CD4-positive, alpha-beta T cell treated with Interleukin-17A for 1 hour (primary cell): ENCODE measurements at regions not wholly inside any gene's neighbourhood (a gene's known extent, or its start where the extent isn't known, plus 50 kb on each side); places are given as distances from the start of the nearest gene placed in this dataset.
"Not testable (repeated sequence)": the region's sequence is repeated elsewhere in the genome, so short reads cannot be mapped to it uniquely, and the experiment has no call there.

Experiments used
- DNase-seq: peaks from one replicate; pipeline ENCODE4 v3.0.0-alpha.2; 2020

- no peak for DNase-seq
Observed at GRCh38 chr19:31015778-31016177, 333.5 kb downstream of the TSHZ3 start.

DNA sequence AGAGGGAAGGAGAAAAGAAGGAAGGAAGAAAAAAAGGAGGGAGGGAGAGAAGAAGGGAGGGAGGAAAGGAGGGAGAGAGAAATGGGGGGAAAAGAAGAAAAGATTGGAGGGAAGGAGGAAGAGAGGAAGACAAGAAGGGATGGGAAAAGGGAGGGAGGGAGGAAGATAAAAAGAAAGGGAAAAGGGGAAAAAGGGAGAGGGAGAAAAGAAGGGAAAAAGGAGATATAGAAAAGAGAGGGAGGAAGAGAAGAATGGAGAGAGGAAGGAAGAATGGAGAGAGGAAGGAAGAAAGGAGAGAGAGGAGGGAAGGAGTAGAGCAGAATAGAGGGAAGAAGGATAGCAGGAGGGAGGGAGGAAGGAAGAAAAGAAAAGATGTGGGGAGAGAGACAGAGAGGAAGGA, 334.6 kb downstream of the TSHZ3 start:
- DNase-seq, result no peak

GRCh38 chr19:31013384-31014020, 335.7 kb downstream of the TSHZ3 start:
- DNase-seq, result no peak

GRCh38 chr19:31002518-31003244, 346.6 kb downstream of the TSHZ3 start:
- no peak for DNase-seq

DNA sequence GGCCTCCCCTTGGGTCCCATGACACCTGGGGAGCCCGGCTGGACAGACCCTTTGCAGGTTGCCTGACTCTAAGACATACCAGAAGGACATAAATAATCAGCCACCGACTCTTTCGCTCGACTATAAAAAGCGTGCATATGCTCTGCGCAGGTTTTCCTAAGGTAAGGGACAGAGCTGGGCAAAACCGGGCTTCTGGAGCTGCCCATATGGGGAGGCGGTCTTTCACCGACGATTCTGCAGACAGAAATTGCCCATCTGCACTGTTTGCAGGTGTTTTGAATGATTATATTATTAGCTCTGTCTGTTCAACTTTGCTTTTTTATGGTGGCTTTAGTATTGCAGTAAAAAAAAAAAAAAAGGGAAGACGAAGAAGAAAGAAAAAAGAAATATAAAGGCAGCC, 347.2 kb downstream of the TSHZ3 start:
- DNase-seq, result no peak

DNA sequence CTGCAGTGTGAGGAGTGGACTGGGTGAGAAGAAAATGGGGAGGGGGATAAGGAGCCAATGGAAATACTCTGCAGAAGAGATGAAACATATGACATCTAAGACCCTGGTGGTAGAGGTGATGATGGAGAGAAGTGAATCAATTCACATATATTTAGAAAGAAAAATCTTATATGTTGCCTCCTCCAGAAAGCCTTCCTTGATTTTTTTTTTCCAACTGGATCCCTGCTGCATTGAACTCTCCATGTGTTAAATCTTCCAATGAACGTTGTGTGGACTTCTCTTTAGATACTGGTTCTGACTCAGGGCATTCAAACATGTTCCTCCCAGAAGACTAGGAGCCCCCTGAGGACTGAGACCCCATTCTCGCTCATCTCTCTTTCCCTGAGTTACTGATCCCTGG, 348.3 kb downstream of the TSHZ3 start:
- no peak for DNase-seq

DNA sequence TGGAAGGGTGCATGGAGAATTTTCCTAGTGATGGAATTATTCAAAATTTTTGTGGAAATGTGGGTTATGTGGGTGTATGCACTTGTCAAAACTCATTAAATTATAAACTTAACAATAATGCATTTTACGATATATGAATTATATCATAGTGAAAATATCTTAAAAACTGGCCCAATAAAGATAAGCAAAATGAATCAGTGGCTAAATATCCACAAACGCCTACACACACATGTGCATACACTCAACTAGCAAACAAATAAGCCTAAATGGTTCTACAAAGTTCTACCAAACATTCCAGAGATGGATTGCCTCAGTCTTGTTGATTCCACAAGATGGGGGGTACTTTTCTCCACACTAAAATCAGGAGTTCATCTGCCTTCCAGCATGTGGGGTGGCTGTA, 349.5 kb downstream of the TSHZ3 start:
- no peak for DNase-seq

GRCh38 chr19:30997222-30997621, 352.0 kb downstream of the TSHZ3 start:
- DNase-seq, result no peak

- DNase-seq, result no peak
Observed at GRCh38 chr19:30978639-30979038, 370.6 kb downstream of the TSHZ3 start.

DNA sequence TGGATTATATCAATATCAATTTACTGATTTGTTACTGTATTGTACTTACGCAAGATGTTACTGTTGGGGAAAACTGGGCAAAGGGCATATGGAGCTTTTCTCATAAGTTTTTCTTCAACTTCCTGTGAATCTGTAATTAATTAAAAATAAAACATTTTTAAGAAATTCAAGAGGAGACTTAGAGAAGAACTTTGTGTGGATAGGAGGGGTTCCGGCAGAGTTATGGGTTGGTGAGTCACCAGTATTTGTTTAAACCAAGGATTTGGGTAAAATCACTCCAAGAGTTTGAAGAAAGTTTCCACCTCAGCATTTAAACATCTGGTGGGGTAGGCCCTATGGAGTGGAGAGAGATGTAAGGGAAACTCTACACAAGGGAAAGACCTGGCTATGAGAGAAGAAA, 379.6 kb downstream of the TSHZ3 start:
- no peak for DNase-seq

DNA sequence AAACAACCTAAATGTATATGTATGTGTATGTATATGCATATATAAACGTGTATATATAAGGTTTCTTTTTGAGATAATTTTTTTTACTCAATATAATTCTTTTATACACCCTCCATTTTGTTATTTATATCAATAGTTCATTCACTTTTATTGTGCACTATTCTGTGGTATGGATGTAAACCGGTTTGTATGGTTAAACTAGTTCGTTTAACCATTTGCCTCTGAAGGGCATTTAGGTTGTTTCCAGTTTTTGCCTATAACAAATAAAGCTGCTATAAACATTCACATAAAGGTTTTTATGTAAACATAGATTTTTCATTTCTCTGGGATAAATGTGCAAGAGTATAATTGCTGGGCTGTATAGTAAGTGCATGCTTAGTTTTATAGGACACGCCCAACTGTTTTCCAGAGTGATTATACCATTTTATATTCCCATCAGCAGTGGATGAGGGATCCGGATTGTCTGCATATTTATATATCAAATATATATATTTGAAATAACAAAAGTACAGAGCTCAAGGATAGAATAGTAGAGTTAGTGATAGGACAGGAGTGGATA, 380.3 kb downstream of the TSHZ3 start:
- no peak for DNase-seq

DNA sequence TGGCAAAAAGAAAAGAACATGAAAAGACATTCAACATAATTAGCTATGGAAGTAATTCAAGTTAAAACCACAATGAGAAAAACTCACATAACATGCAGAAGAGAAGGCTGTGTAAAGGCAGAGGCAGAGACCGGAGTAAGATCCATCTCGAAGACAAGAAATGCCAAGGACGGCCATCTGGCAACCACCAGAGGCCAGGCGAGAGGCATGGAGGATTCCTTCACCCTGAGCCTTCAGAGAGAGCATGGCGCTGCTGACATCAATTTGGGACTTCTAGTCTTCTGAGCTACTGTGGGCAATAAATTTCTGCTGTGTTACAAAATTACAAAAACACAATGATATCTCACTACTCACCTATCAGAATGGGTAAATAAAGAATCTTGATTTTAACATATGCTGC, 381.0 kb downstream of the TSHZ3 start:
- no peak for DNase-seq

GRCh38 chr19:30966486-30966885, 382.8 kb downstream of the TSHZ3 start:
- DNase-seq, result no peak

- DNase-seq, result no peak
Observed at GRCh38 chr19:30959011-30959410, 390.2 kb downstream of the TSHZ3 start.

DNA sequence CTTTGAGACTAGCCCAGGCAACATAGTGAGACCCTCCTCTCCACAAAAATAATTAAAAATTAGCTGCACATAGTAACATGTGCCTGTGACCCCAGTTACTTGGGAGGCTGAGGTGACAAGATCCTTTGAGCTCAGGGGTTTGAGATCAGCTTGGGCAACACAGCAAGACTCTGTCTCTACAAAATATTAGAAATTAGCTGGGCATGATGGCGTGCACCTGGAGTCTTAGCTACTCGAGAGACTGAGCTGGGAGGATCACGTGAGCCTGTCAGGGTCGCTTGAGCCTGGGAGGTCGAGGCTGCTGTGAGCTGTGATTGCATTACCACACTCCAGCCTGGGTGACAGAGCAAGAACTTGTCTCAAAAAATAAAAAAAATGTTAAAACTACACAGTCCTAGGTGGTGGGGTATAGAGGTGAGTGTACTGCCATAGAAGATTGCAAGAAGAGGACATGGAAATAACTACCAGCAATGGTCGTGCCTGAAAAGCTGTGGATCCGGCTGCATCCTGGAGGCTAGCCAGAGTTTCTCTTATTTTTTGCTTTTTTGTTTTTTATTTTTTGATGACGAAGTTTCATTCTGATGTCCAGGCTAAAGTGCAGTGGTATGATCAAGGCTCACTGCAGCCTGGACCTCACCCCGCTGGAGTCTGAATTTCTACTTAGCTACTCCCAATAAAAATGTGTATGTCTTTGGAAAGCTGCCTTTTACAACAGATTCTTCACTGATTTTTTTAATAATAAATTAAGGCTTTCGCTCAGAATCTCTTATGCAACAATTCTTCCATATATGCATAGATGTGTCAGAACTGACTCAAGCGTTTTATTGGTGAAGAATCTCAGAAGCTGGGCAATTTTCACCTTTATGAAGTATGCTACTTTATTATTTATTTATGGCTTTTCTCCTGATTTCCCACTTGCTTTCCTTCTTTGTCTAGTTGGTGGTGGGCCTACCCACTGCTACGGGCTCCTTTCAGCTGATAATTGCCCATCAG, 393.8 kb downstream of the TSHZ3 start:
- no peak for DNase-seq

DNA sequence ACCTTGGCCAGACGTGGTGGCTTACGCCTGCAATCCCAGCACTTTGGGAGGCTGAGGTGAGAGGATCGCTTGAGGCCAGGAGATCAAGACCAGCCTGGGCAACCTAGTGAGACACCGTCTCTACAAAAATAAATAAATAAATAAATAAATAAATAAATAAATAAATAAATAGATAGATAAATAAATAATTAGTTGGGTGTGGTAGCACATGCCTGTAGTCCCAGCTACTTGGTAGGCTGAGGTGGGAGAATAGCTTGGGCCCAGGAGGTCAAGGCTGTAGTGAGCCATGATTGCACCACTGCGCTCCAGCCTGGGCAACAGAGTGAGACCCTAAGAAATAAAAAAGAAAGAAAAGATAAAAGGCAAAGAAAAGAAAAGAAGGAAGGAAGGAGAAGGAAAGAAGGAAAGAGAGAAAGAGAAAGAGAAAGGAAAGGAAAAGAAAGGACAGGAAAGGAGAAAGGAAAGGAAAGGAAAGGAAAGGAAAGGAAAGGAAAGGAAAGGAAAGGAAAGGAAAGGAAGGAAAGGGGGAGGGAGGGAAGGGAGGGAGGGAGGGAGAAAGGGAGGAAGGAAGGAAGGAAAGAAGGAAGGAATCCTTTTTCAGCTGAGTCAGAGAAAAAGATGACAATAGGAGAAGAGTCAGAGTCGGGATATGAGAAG, 404.8 kb downstream of the TSHZ3 start:
- DNase-seq, result not testable (repeated sequence)

DNA sequence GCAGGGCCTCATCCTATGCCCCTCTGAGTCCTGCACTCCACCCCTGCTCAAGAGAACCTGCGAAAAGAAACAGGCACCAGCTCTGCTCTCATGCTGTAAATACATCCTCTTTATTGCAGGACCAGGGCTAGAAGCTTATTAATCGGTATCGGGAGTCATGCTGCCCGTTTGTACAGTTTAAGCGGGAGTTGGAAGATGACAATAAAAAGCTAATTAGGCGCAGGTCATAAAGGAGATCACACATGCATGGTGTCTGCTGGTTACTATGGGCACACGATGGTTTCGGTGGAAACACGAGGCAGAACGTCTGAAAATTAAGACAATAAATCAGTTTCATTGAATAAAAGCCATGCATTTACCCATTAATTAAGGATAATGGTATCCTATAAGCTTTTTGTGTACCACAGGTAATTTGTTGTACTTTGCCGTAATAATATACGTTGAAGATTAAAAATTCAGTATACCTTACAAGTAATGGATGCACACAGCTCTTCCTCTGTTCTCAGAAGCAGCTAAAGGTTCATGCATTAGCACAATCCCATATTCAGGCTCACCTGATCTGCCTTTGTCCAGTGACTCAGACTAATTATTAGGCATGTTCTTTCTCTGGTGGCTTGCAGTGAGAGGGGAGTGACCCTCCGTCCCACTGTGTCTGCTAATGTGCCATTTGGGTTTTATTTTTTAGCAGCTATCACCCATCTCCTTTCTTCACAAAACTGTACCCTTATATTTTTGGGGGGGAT, 406.0 kb downstream of the TSHZ3 start:
- no peak for DNase-seq

- DNase-seq, result no peak
Observed at GRCh38 chr19:30942636-30943035, 406.6 kb downstream of the TSHZ3 start.

DNA sequence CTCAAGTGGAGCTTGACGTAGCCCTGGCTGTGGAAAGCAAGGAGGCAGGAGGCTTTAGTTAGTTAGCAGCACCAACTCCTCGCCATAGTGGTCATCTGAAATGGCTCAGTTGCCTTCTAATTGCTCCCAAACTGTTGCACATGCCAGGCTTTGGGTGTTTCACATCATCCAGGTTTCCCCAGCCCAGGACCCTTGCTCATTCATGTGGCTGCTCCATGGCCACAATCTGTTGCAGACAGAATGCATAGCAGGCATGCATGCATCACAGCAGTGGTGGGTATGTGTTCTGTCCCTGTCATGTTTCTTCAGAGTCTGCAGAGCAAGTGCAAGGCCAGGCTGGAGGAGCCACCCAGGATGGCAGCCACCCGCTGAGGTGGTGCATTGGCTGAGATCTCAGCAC, 407.6 kb downstream of the TSHZ3 start:
- DNase-seq, result no peak

- DNase-seq, result no peak
Observed at GRCh38 chr19:30936276-30936675, 413.0 kb downstream of the TSHZ3 start.

- no peak for DNase-seq
Observed at GRCh38 chr19:30935146-30935545, 414.1 kb downstream of the TSHZ3 start.

DNA sequence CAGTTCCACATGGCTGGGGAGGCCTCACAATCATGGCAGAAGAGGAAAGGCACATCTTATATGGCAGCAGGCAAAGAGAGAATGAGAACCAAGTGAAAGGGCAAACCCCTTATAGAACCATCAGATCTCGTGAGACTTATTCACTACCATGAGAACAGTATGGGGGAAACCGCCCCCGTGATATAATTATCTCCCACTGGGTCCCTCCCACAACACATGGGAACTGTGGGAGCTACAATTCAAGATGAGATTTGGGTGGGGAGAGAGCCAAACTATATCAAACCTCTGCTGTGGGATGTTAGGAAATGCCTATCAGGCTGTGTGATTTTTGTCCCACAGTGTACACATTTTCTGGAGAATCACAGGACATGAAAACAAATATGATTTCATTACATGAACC, 415.8 kb downstream of the TSHZ3 start:
- DNase-seq, result not testable (repeated sequence)
